ENCODE measurements at regions not wholly inside any gene's neighbourhood (a gene's known extent, or its start where the extent isn't known, plus 50 kb on each side); places are given as distances from the start of the nearest gene placed in this dataset.

GRCh38 chr13:79880818-79881217, 399.9 kb downstream of the NDFIP2 start:
- no TSS peak for BruUV-seq (replicated peaks)
- ChIA-PET POLR2A (ENCODE audit: low non-redundant PET) (no interaction called here), CTCF (no interaction called here)
- Histone ChIP-seq H3K36me3 (ENCODE audit: insufficient read depth, low read length, poor library complexity, severe bottlenecking) (no peaks in the 10 kb centered on the region), H3K27me3 (replicated peaks; ENCODE audit: insufficient read depth, low read depth, low read length, poor library complexity) (no peaks in the 10 kb centered on the region), H3K9me3 (ENCODE audit: low read depth, low read length, poor library complexity, severe bottlenecking) (no peaks in the 10 kb centered on the region), H3K27ac (ENCODE audit: low read depth, low read length, poor library complexity, severe bottlenecking) (no peak overlapping the region), H3K4me1 (ENCODE audit: insufficient read depth, low read length, poor library complexity, severe bottlenecking) (no peaks in the 10 kb centered on the region), H3K4me3 (ENCODE audit: low read depth, low read length, poor library complexity, severe bottlenecking) (no peak overlapping the region)
- no peak for DNase-seq (ENCODE audit: low spot score)
- intact Hi-C loops (cut with micrococcal nuclease; ENCODE audit: unreplicated experiment) = no loop called here
- TF ChIP-seq EZH2 (IDR thresholded peaks at IDR 0.05; ENCODE audit: borderline replicate concordance, low read depth, low read length, poor library complexity, severe bottlenecking) (no peak), CTCF (conservative IDR thresholded peaks at IDR 0.05; ENCODE audit: low read depth, low read length) (no peak)

- no peak overlapping the region for H3K27ac ChIP-seq (ENCODE audit: low read depth, low read length, poor library complexity, severe bottlenecking)
- no peaks in the 10 kb centered on the region for H3K9me3 ChIP-seq (ENCODE audit: low read depth, low read length, poor library complexity, severe bottlenecking)
- H3K36me3 ChIP-seq (ENCODE audit: insufficient read depth, low read length, poor library complexity, severe bottlenecking) = no peaks in the 10 kb centered on the region
- no peaks in the 10 kb centered on the region for H3K27me3 ChIP-seq (replicated peaks; ENCODE audit: insufficient read depth, low read depth, low read length, poor library complexity)
- H3K4me3 ChIP-seq (ENCODE audit: low read depth, low read length, poor library complexity, severe bottlenecking) = no peak overlapping the region
- intact Hi-C loops (cut with micrococcal nuclease; ENCODE audit: unreplicated experiment) = no loop called here
- TF ChIP-seq CTCF (conservative IDR thresholded peaks at IDR 0.05; ENCODE audit: low read depth, low read length) (no peak), EZH2 (IDR thresholded peaks at IDR 0.05; ENCODE audit: borderline replicate concordance, low read depth, low read length, poor library complexity, severe bottlenecking) (no peak)
- H3K4me1 ChIP-seq (ENCODE audit: insufficient read depth, low read length, poor library complexity, severe bottlenecking) = peaks cover 6% of the 10 kb centered on the region
- ChIA-PET POLR2A (ENCODE audit: low non-redundant PET) (no interaction called here), CTCF (no interaction called here)
- DNase-seq (ENCODE audit: low spot score) = peak; percentile 20
- BruUV-seq (replicated peaks) = no TSS peak
These were observed 393.7 kb downstream of the NDFIP2 start for GRCh38 chr13:79874396-79875360.

- intact Hi-C loops (cut with micrococcal nuclease; ENCODE audit: unreplicated experiment) = no loop called here
- Histone ChIP-seq H3K27me3 (replicated peaks; ENCODE audit: insufficient read depth, low read depth, low read length, poor library complexity) (no peaks in the 10 kb centered on the region), H3K27ac (ENCODE audit: low read depth, low read length, poor library complexity, severe bottlenecking) (no peak overlapping the region), H3K36me3 (ENCODE audit: insufficient read depth, low read length, poor library complexity, severe bottlenecking) (no peaks in the 10 kb centered on the region), H3K4me3 (ENCODE audit: low read depth, low read length, poor library complexity, severe bottlenecking) (no peak overlapping the region), H3K9me3 (ENCODE audit: low read depth, low read length, poor library complexity, severe bottlenecking) (no peaks in the 10 kb centered on the region), H3K4me1 (ENCODE audit: insufficient read depth, low read length, poor library complexity, severe bottlenecking) (peaks cover 6% of the 10 kb centered on the region)
- CTCF ChIA-PET = no interaction called here
- no TSS peak for BruUV-seq (replicated peaks)
- DNase-seq (ENCODE audit: low spot score) = no peak
- TF ChIP-seq CTCF (conservative IDR thresholded peaks at IDR 0.05; ENCODE audit: low read depth, low read length) (no peak), EZH2 (IDR thresholded peaks at IDR 0.05; ENCODE audit: borderline replicate concordance, low read depth, low read length, poor library complexity, severe bottlenecking) (no peak)
- POLR2A ChIA-PET (ENCODE audit: low non-redundant PET) = no interaction called here
These were observed 390.6 kb downstream of the NDFIP2 start for GRCh38 chr13:79871594-79871993.
